ENCODE measurements at regions not wholly inside any gene's neighbourhood (a gene's known extent, or its start where the extent isn't known, plus 50 kb on each side); places are given as distances from the start of the nearest gene placed in this dataset.

DNA sequence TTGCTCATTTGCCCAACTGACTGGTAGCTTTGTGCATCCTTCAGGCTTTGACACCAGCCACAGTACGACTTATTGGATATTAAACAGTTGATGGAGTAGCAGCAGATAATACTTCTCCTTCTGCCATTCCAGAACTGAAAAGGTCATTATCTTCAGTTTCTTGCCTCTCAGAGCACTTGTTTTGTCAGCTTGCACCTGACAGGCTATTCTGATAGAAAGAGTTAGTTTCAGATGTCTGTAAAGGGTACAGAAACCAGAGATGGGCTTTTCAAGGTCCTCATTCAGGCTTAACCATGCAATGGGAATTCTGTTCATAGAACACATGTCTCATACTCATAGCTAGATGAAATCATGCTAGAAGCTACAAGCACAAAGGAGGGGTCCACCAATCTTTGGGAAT lies 367.2 kb downstream of the OTOL1 start:
- POLR2A ChIA-PET, result no interaction called here
- no peak overlapping the region for H3K4me3 ChIP-seq (ENCODE audit: low read depth, low read length)
- no peaks in the 10 kb centered on the region for H3K27me3 ChIP-seq (ENCODE audit: control insufficient read depth, insufficient read depth, low read length)
- H3K9me3 ChIP-seq (ENCODE audit: control insufficient read depth, insufficient read depth, low read length), result no peaks in the 10 kb centered on the region
- DNase-seq (ENCODE audit: low read depth, low spot score), result no peak
- TF ChIP-seq, protein P1, sequence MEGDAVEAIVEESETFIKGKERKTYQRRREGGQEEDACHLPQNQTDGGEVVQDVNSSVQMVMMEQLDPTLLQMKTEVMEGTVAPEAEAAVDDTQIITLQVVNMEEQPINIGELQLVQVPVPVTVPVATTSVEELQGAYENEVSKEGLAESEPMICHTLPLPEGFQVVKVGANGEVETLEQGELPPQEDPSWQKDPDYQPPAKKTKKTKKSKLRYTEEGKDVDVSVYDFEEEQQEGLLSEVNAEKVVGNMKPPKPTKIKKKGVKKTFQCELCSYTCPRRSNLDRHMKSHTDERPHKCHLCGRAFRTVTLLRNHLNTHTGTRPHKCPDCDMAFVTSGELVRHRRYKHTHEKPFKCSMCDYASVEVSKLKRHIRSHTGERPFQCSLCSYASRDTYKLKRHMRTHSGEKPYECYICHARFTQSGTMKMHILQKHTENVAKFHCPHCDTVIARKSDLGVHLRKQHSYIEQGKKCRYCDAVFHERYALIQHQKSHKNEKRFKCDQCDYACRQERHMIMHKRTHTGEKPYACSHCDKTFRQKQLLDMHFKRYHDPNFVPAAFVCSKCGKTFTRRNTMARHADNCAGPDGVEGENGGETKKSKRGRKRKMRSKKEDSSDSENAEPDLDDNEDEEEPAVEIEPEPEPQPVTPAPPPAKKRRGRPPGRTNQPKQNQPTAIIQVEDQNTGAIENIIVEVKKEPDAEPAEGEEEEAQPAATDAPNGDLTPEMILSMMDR (IDR thresholded peaks at IDR 0.05; ENCODE audit: low read depth, low read length), result no peak
- CTCF ChIA-PET, result interaction anchor here (1.0 kb wide), 1 partner anchor 10 kb away, joined by 4 read pairs; no protein-coding TSS in a partner anchor
- H3K27ac ChIP-seq (ENCODE audit: low read depth, low read length), result no peak overlapping the region

DNA sequence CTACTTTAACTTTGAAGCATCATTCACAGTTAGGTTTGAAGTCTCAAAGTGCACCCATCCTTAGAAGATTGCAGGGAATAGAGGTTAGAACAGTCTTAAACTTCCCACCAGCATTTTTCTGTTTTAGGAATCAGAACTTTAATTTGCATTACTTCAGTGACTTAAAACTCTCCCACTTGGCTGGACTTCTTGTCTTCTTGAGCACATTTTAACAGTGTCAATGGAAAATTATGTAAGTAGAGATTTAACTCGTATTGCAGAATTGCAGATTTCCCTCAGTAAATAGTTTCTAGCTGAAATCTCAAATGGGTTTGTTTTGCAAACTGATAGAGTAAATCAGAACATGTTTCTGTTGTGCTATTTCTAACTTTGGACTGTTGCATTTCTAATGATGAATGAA lies 369.6 kb downstream of the OTOL1 start:
- H3K27ac ChIP-seq (ENCODE audit: low read depth, low read length), result no peak overlapping the region
- TF ChIP-seq, protein P1 (IDR thresholded peaks at IDR 0.05; ENCODE audit: low read depth, low read length), result no peak
- no peak overlapping the region for H3K4me3 ChIP-seq (ENCODE audit: low read depth, low read length)
- no peak for DNase-seq (ENCODE audit: low read depth, low spot score)
- POLR2A ChIA-PET, result no interaction called here
- no peaks in the 10 kb centered on the region for H3K9me3 ChIP-seq (ENCODE audit: control insufficient read depth, insufficient read depth, low read length)
- CTCF ChIA-PET, result no interaction called here
- H3K27me3 ChIP-seq (ENCODE audit: control insufficient read depth, insufficient read depth, low read length), result peaks cover 3% of the 10 kb centered on the region

DNA sequence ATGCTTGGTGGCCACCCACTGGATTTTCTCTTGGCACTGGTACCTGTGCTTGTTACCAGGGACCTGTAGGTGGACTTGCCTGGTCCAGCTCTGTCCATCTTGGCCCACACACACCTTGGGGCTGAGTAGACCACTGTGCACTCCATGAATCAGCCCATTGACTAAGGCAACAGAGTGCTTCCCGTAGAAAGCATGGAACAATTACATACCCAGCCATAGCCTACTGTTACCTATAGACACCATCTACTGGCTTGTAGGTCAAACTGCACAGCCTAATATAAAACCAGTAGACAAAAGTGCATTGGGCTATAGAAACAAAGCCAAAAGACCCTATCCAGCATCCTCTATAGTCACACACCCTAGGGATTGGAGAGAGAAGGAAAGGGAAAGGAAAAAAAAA lies 378.9 kb downstream of the OTOL1 start:
- ChIA-PET CTCF (no interaction called here), POLR2A (no interaction called here)
- Histone ChIP-seq H3K9me3 (ENCODE audit: control insufficient read depth, insufficient read depth, low read length) (no peaks in the 10 kb centered on the region), H3K27me3 (ENCODE audit: control insufficient read depth, insufficient read depth, low read length) (peaks cover 3% of the 10 kb centered on the region), H3K4me3 (ENCODE audit: low read depth, low read length) (no peak overlapping the region), H3K27ac (ENCODE audit: low read depth, low read length) (no peak overlapping the region)
- no peak for DNase-seq (ENCODE audit: low read depth, low spot score)
- TF ChIP-seq, protein P1 (IDR thresholded peaks at IDR 0.05; ENCODE audit: low read depth, low read length), result no peak

DNA sequence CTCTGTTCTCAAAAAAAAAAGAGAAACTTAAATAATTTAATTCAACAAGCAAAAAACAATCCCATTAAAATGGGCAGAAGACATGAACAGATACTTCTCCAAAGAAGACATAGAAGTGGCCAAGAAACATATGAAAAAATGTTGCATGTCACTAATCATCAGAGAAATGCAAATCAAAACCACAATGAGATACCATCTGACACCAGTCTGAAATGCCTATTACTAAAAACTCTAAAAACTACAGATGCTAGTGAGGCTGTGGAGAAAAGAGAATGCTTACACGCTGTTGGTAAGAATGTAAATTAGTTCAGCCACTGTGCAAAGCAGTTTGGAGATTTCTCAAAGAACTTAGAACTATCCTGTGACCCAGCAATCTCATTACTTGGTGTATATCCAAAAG lies 382.9 kb downstream of the OTOL1 start:
- CTCF ChIA-PET, result interaction anchor here (0.7 kb wide), 1 partner anchor 27 kb away, joined by 5 read pairs; no protein-coding TSS in a partner anchor
- POLR2A ChIA-PET, result no interaction called here
- TF ChIP-seq, protein P1 (IDR thresholded peaks at IDR 0.05; ENCODE audit: low read depth, low read length), result no peak
- DNase-seq (ENCODE audit: low read depth, low spot score), result no peak
- no peaks in the 10 kb centered on the region for H3K9me3 ChIP-seq (ENCODE audit: control insufficient read depth, insufficient read depth, low read length)
- H3K27me3 ChIP-seq (ENCODE audit: control insufficient read depth, insufficient read depth, low read length), result no peaks in the 10 kb centered on the region
- H3K4me3 ChIP-seq (ENCODE audit: low read depth, low read length), result no peak overlapping the region
- H3K27ac ChIP-seq (ENCODE audit: low read depth, low read length), result no peak overlapping the region

DNA sequence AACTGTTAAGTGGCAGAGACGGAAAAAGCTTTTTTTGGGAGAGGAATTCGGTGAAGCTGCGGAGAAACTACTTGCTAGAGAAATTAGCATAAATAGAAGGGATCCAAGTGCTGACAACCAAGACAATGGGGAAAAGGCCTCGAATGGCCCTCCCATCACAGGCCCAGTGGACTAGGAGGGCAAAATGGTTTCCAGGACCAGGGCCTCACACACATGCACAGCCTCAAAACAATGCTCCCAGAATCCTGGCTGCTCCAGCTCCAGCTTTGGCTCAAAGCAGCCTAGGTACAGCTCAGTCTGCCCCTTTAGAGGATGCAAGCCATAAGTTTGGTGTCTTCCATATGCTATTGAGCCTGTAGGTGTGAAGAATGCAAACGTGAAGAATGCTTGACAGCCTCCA lies 388.2 kb downstream of the OTOL1 start:
- no peak for DNase-seq (ENCODE audit: low read depth, low spot score)
- no peak overlapping the region for H3K4me3 ChIP-seq (ENCODE audit: low read depth, low read length)
- H3K27me3 ChIP-seq (ENCODE audit: control insufficient read depth, insufficient read depth, low read length), result no peaks in the 10 kb centered on the region
- peaks cover 8% of the 10 kb centered on the region; the same call in 1 of the 2 replicates for H3K9me3 ChIP-seq (ENCODE audit: control insufficient read depth, insufficient read depth, low read length)
- ChIA-PET CTCF (no interaction called here), POLR2A (no interaction called here)
- TF ChIP-seq, protein P1 (IDR thresholded peaks at IDR 0.05; ENCODE audit: low read depth, low read length), result no peak
- no peak overlapping the region for H3K27ac ChIP-seq (ENCODE audit: low read depth, low read length)
